NOMO-1 treated with dmso at 0.1 percent for 144 hours (cell line): ENCODE measurements at regions not wholly inside any gene's neighbourhood (a gene's known extent, or its start where the extent isn't known, plus 50 kb on each side); places are given as distances from the start of the nearest gene placed in this dataset.

Experiments
- DNase-seq: peaks from one replicate; lab custom pipeline; 2025; ENCODE audit not compliant: unreplicated experiment; lab: John Stamatoyannopoulos, UW

- no peak for DNase-seq
Measured at GRCh38 chr10:78857193-78857592, 211.6 kb upstream of the ZMIZ1 start.

- DNase-seq = no peak
Measured at GRCh38 chr10:78859266-78859665, 209.5 kb upstream of the ZMIZ1 start.

GRCh38 chr10:78859769-78860168, 209.0 kb upstream of the ZMIZ1 start:
- no peak for DNase-seq

- DNase-seq = no peak
Measured at GRCh38 chr10:78860260-78860914, 208.4 kb upstream of the ZMIZ1 start.

- no peak for DNase-seq
Measured at GRCh38 chr10:78861529-78862327, 207.0 kb upstream of the ZMIZ1 start.

- DNase-seq = no peak
Measured at GRCh38 chr10:78862328-78862640, 206.5 kb upstream of the ZMIZ1 start.

GRCh38 chr10:78863140-78863905, 205.4 kb upstream of the ZMIZ1 start:
- DNase-seq = no peak

- no peak for DNase-seq
Measured at GRCh38 chr10:78863906-78864239, 204.9 kb upstream of the ZMIZ1 start.

GRCh38 chr10:78864761-78865537, 203.8 kb upstream of the ZMIZ1 start:
- DNase-seq = no peak

- no peak for DNase-seq
Measured at GRCh38 chr10:78865538-78865875, 203.3 kb upstream of the ZMIZ1 start.

- no peak for DNase-seq
Measured at GRCh38 chr10:78865931-78866717, 202.6 kb upstream of the ZMIZ1 start.

- no peak for DNase-seq
Measured at GRCh38 chr10:78866731-78867554, 201.8 kb upstream of the ZMIZ1 start.

GRCh38 chr10:78867555-78867939, 201.2 kb upstream of the ZMIZ1 start:
- no peak for DNase-seq

GRCh38 chr10:78868048-78868447, 200.7 kb upstream of the ZMIZ1 start:
- no peak for DNase-seq

GRCh38 chr10:78868456-78868855, 200.3 kb upstream of the ZMIZ1 start:
- no peak for DNase-seq

GRCh38 chr10:78868861-78869260, 199.9 kb upstream of the ZMIZ1 start:
- no peak for DNase-seq

GRCh38 chr10:78869508-78870454, 199.0 kb upstream of the ZMIZ1 start:
- DNase-seq = peak; percentile 13

- no peak for DNase-seq
Measured at GRCh38 chr10:78870458-78870857, 198.3 kb upstream of the ZMIZ1 start.

GRCh38 chr10:78871796-78872195, 197.0 kb upstream of the ZMIZ1 start:
- no peak for DNase-seq
